Stimulated activated CD8-positive, alpha-beta memory T cell treated with anti-CD3 and anti-CD28 coated beads, Interleukin-7, amount 100 ng/mL, for 1 hour (primary cell): ENCODE measurements at regions not wholly inside any gene's neighbourhood (a gene's known extent, or its start where the extent isn't known, plus 50 kb on each side); places are given as distances from the start of the nearest gene placed in this dataset.
"Not testable (repeated sequence)": the region's sequence is repeated elsewhere in the genome, so short reads cannot be mapped to it uniquely, and the experiment has no call there.

Experiments
- DNase-seq, 2 donors: peaks; one replicate each; pipeline ENCODE4 v3.0.0-alpha.2; 2020; ENCODE audit warnings: low read depth in 2 of 2

GRCh38 chr4:13678186-13678924 lies 50.8 kb upstream of the BOD1L1 start:
- DNase-seq, result no peak

- DNase-seq, result no peak
Measured at GRCh38 chr4:13681570-13681969, 54.0 kb upstream of the BOD1L1 start.

GRCh38 chr4:13694256-13694655 lies 66.7 kb upstream of the BOD1L1 start:
- DNase-seq, result no peak

- no peak for DNase-seq
Measured at GRCh38 chr4:13698296-13698695, 70.8 kb upstream of the BOD1L1 start.

DNA sequence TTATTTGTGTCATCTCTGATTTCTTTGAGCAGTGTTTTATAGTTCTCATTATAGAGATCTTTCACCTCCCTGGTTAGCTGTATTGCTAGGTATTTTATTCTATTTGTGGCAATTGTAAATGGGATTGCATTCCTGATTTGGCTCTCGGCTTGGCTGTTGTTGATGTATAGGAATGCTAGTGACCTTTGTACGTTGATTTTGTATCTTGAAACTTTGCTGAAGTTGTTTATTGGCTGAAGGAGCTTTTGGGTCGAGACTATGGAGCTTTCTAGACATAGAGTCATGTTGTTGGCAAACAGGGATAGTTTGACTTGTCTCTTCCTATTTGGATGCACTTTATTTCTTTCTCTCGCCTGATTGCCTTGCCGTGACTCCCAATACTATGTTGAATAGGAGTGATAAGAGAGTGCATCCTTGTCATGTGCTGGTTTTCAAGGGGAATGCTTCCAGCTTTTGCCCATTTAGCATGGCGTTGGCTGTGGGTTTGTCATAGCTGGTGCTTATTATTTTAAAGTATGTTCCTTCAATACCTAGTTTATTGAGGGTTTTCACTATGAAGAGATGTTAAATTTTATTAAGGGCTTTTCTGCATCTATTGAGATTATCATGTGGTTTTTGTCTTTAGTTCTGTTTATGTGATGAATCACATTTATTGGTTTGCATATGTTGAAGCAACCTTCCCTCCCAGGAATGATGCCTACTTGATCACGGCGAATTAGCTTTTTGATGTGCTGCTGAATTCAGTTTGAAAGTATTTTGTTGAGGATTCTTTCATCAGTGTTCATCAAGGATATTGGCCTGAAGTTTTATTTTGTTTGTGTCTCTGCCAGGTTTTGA lies 72.7 kb upstream of the BOD1L1 start:
- no peak for DNase-seq

DNA sequence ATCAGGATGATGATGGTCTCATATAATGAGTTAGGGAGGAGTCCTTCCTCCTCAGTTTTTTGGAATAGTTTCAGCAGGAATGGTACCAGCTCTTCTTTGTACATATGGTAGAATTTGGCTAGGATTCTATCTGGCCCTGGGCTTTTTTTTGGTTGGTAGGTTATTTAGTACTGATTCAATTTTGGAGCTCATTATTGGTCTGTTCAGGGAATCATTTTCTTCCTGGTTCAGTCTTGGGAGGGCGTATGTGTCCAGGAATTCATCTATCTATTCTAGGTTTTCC lies 73.3 kb upstream of the BOD1L1 start:
- DNase-seq, result not testable (repeated sequence)

DNA sequence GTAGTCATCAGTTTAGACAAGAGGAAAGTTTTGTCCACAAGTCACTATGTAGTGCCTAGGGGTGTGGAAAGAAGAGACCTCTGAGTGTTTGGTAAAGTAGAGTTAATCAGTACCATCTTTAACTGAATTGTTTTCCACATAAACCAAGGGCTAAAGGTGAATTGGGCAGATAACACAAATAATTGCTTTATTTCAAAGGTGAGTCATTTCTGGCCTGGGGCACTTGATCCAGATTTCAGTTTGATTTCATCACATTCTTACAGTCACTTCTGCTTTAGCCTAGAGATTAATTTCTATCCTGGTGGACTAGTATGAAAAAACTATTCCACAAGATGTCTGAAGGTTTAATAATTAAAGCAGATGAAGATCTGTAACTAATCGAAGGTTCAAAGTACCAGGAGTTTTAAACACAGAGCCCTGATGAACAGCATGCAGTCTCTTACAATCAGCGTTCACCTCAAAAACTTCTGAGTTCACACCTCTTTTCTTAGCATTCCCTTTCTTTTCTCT lies 74.5 kb upstream of the BOD1L1 start:
- no peak for DNase-seq

- no peak for DNase-seq
Measured at GRCh38 chr4:13703096-13703495, 75.6 kb upstream of the BOD1L1 start.

GRCh38 chr4:13704035-13704434 lies 76.5 kb upstream of the BOD1L1 start:
- DNase-seq, result no peak

- no peak for DNase-seq
Measured at GRCh38 chr4:13704761-13705160, 77.2 kb upstream of the BOD1L1 start.

DNA sequence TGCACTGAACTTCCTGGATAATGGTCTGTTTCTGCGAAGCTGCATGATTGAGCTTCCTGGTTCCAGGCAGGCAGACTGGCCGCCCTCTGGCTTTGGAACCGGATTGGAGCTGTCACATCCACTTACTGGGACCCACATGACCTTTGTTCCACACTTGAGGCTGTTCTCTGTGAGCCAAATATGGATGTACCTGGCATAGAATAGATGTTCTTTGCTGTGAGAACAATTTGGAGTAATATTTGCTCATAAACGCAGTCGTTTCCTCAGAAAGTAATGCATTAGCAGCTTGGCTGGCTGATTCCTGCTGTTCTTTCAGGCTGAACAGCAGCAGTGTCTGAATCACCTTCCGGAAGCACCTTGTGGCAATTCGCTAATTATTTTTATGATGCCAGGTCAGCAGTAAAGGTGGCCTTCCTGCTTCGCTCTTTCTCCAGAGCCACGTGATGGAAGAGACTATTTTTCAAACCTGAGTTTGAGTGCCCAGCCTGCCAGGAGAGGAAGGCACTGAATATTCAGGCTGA lies 78.1 kb upstream of the BOD1L1 start:
- DNase-seq, result no peak

DNA sequence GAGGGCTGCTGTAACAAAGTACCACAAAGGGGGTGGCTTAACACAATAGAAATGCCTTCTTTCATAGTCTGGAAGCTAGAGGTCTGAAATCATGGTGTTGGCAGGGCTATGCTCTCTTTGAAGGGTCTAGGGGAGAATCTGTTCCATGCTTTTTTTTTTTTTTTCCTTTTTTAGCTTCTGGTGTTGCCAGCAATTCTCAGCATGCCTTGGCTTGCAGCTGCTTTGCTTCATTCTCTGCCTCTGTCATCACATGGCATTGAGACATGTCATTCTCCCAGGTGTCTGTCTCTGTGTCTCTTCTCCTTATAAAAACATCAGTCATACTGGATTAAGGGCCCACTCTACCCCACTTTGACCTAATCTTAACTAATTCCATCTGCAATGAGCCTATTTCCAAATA lies 78.6 kb upstream of the BOD1L1 start:
- DNase-seq, result no peak

DNA sequence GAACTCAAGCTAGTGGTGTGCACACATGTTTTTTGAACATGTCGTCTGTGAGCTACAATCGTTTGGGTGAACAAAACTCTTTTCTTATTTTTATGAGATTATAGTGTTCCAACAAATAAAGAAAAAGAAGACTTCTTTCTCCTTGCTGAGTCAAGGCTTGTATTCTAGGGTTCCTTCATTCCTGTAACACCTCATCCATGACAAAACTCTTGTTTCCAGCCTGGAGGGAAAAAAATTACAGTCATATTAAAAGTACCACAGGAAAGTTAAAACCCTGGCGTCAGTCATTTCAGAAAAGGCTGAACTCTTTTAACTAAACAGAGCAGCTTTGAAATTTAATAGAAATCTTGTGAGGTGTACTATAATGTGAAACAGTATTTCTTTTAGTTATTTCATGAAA lies 79.2 kb upstream of the BOD1L1 start:
- DNase-seq, result no peak

DNA sequence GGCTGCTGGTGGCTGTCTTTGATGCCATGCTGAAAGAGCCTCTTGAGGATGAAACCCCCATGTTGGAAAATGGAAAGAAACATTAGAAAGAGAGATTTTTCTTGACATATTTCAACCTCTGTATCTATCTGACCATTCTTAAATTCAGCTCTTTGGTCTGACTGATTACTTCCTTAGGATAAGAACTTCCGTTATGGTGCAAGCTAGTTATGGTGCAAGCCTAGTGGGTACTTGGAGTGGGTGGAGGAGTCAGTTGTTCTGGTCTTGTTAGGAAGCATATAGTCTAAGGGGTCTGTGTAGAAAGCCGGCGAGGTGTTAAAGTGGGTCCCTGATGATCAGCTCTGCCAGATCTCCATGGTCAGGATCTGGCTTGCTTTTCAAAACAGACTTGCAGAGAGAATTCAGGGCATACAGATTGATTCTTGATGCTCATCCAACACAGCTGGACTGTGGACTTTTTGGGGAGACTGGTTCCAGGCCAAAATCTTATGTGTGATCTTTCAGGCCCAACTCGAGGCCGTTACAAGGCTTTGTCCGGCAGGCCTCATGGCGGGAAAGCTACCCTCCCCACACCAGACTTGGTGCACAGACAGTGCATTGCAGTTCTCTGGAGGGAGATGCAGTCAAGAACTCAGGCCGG lies 82.8 kb upstream of the BOD1L1 start:
- DNase-seq, result no peak

- no peak for DNase-seq
Measured at GRCh38 chr4:13711233-13711785, 83.8 kb upstream of the BOD1L1 start.

GRCh38 chr4:13721894-13722293 lies 94.4 kb upstream of the BOD1L1 start:
- DNase-seq, result no peak

GRCh38 chr4:13722649-13723048 lies 95.1 kb upstream of the BOD1L1 start:
- no peak for DNase-seq

DNA sequence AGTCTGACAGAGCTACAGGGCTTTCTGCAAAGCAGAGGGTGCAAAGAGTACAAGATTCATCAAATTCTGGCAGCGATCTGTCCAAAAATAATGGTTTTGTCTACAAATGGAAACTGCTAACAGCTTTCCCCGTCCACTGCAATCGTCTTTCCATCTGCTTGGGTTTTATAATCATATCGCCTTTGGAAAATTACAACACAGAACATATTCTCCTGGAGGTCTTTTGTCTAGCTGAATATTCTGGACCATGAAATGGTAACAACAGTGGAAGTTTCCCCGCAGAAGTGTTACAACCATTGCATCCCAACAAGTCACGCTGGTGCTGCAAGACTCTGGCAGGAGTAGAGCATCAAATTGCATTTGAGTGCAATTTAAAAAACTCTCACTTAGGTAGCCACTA lies 101.2 kb upstream of the BOD1L1 start:
- no peak for DNase-seq

- DNase-seq, result no peak
Measured at GRCh38 chr4:13731019-13731418, 103.5 kb upstream of the BOD1L1 start.

DNA sequence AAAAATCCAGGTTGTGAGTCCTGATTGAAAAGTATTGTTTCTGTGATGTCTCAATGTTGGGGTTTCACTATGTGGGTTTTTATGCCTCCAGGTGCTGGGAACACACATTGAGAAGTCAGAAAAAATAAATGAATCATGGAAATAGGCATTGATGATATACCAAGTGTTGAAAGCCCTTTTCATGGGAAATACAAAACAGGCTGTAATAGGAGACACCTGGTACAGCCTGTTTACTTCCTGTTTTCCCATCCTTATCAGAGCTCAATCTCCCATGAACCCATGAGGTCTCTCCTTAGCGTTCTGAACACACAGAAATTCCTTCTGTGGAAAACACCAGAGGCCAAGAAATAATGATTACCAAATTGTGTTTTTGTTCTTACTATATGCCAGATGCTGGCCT lies 106.3 kb upstream of the BOD1L1 start:
- DNase-seq, result no peak

- DNase-seq, result no peak
Measured at GRCh38 chr4:13750594-13750993, 123.1 kb upstream of the BOD1L1 start.

DNA sequence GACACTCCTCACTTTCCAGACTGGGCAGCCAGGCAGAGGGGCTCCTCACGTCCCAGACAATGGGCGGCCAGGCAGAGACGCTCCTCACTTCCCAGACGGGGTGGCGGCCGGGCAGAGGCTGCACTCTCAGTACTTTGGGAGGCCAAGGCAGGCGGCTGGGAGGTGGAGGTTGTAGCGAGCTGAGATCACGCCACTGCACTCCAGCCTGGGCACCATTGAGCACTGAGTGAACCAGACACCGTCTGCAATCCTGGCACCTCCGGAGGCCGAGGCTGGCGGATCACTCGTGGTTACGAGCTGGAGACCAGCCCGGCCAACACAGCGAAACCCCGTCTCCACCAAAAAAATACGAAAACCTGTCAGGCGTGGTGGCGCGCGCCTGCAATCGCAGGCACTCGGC lies 134.1 kb upstream of the BOD1L1 start:
- not testable (repeated sequence) for DNase-seq
